Stimulated activated CD4-positive, alpha-beta T cell treated with anti-CD3 and anti-CD28 coated beads, Interleukin-1b, Interleukin-23, amount 100 ng/mL, for 1 hour (primary cell): ENCODE measurements at regions not wholly inside any gene's neighbourhood (a gene's known extent, or its start where the extent isn't known, plus 50 kb on each side); places are given as distances from the start of the nearest gene placed in this dataset.

Source experiments
- DNase-seq, 2 donors: peaks; one replicate each; pipeline ENCODE4 v3.0.0-alpha.2; 2020; ENCODE audit warnings: low read depth in 2 of 2

GRCh38 chr6:44531442-44532015 is 144.0 kb downstream of the CDC5L start:
- no peak for DNase-seq

GRCh38 chr6:44533421-44533820 is 145.9 kb downstream of the CDC5L start:
- DNase-seq: no peak

- no peak for DNase-seq
Measured at GRCh38 chr6:44534291-44534690, 146.8 kb downstream of the CDC5L start.

GRCh38 chr6:44535446-44535845 is 147.9 kb downstream of the CDC5L start:
- no peak for DNase-seq

- DNase-seq: no peak
Measured at GRCh38 chr6:44535967-44536366, 148.5 kb downstream of the CDC5L start.

GRCh38 chr6:44537306-44538049 is 150.0 kb downstream of the CDC5L start:
- DNase-seq: no peak

- DNase-seq: no peak
Measured at GRCh38 chr6:44538131-44538806, 150.8 kb downstream of the CDC5L start.

GRCh38 chr6:44538807-44539201 is 151.3 kb downstream of the CDC5L start:
- no peak for DNase-seq

GRCh38 chr6:44539701-44540355 is 152.3 kb downstream of the CDC5L start:
- DNase-seq: no peak

GRCh38 chr6:44540881-44541280 is 153.4 kb downstream of the CDC5L start:
- no peak for DNase-seq

- DNase-seq: no peak
Measured at GRCh38 chr6:44542401-44543116, 155.1 kb downstream of the CDC5L start.

GRCh38 chr6:44543664-44544063 is 156.2 kb downstream of the CDC5L start:
- DNase-seq: no peak

GRCh38 chr6:44545224-44545623 is 157.7 kb downstream of the CDC5L start:
- DNase-seq: no peak

- DNase-seq: no peak
Measured at GRCh38 chr6:44548319-44548718, 160.8 kb downstream of the CDC5L start.

- DNase-seq: no peak
Measured at GRCh38 chr6:44549516-44549915, 162.0 kb downstream of the CDC5L start.

- DNase-seq: no peak
Measured at GRCh38 chr6:44554194-44554593, 166.7 kb downstream of the CDC5L start.

GRCh38 chr6:44554861-44555260 is 167.4 kb downstream of the CDC5L start:
- DNase-seq: no peak

GRCh38 chr6:44556046-44556445 is 168.5 kb downstream of the CDC5L start:
- DNase-seq: no peak

- DNase-seq: no peak
Measured at GRCh38 chr6:44558024-44558831, 170.7 kb downstream of the CDC5L start.

- DNase-seq: no peak
Measured at GRCh38 chr6:44558832-44559251, 171.3 kb downstream of the CDC5L start.
